CD4-positive, alpha-beta T cell (primary cell): ENCODE measurements at regions not wholly inside any gene's neighbourhood (a gene's known extent, or its start where the extent isn't known, plus 50 kb on each side); places are given as distances from the start of the nearest gene placed in this dataset.

Experiments used
- ATAC-seq: fragments of 200-7000 bp; cut with Tn5 transposase; one replicate; pipeline ENCODE4 v1.10.0; 2022; ENCODE audit warnings: mild to moderate bottlenecking; ENCODE audit not compliant: poor library complexity
- CTCF ChIA-PET: fragments of 350-600 bp; sonication (Branson Sonifier 250); formaldehyde crosslinking; loops from one replicate; lab custom pipeline; 2021; ENCODE audit warnings: antibody characterized with exemption, inconsistent platforms; lab: Charles Lee
- POLR2A ChIA-PET: fragments of 350-600 bp; sonication (Branson Sonifier 250); formaldehyde crosslinking; loops from one replicate; lab custom pipeline; 2021; ENCODE audit warnings: antibody characterized with exemption, inconsistent platforms; lab: Charles Lee
- DNase-seq, 14 experiments: peaks; one replicate each; pipeline ENCODE4 v3.0.0-alpha.2; 2013 to 2020; ENCODE audit warnings: mixed read lengths in 2 of 14
- H3K27ac ChIP-seq, 2 donors: one replicate each; pipeline versions ENCODE4 v1.5.1 to v1.7.0; 2013; ENCODE audit warnings: low read length in 2 of 2, low read depth in 1 of 2, mild to moderate bottlenecking in 1 of 2
- H3K27me3 ChIP-seq, 2 experiments: 1 replicate in 1 of 2; 2 replicates in 1 of 2; pipeline versions ENCODE4 v1.6.1 to v1.7.0; 2013; ENCODE audit warnings: low read length in 2 of 2, control low read depth in 1 of 2, mild to moderate bottlenecking in 1 of 2, moderate library complexity in 1 of 2; ENCODE audit not compliant: insufficient read depth in 2 of 2, control insufficient read depth in 1 of 2
- H3K36me3 ChIP-seq: one replicate; pipeline ENCODE4 v1.6.1; 2013; ENCODE audit warnings: low read length, control low read depth; ENCODE audit not compliant: insufficient read depth
- H3K4me1 ChIP-seq: one replicate; pipeline ENCODE4 v1.6.1; 2013; ENCODE audit warnings: low read length, control low read depth; ENCODE audit not compliant: insufficient read depth
- H3K4me3 ChIP-seq: one replicate; pipeline ENCODE4 v1.5.1; 2013; ENCODE audit warnings: mild to moderate bottlenecking, low read length, moderate library complexity
- H3K9me3 ChIP-seq, 2 experiments: 1 replicate in 1 of 2; 2 replicates in 1 of 2; pipeline versions ENCODE4 v1.6.1 to v1.7.0; 2013; ENCODE audit warnings: low read length in 2 of 2, mild to moderate bottlenecking in 2 of 2, control low read depth in 1 of 2, moderate library complexity in 1 of 2; ENCODE audit not compliant: control insufficient read depth in 1 of 2, insufficient read depth in 1 of 2
- H3K27ac Mint-ChIP-seq: one replicate; pipeline ENCODE4 v1.8.0; 2020; ENCODE audit warnings: mixed read lengths
- H3K27me3 Mint-ChIP-seq: one replicate; pipeline ENCODE4 v1.8.0; 2021; ENCODE audit warnings: mixed read lengths
- H3K36me3 Mint-ChIP-seq: one replicate; pipeline ENCODE4 v1.8.0; 2021; ENCODE audit warnings: low read depth, mixed read lengths
- H3K4me1 Mint-ChIP-seq: one replicate; pipeline ENCODE4 v1.8.0; 2021; ENCODE audit warnings: low read depth, mixed read lengths
- H3K4me3 Mint-ChIP-seq: one replicate; pipeline ENCODE4 v1.8.0; 2020; ENCODE audit warnings: mild to moderate bottlenecking, mixed read lengths
- H3K9me3 Mint-ChIP-seq: one replicate; pipeline ENCODE4 v1.8.0; 2020; ENCODE audit warnings: mixed read lengths
- CTCF ChIP-seq: fragments of 200-600 bp; IDR thresholded peaks from one replicate; pipeline ENCODE4 v1.8.0; 2022; ENCODE audit warnings: antibody characterized with exemption, mild to moderate bottlenecking
- intact Hi-C, 2 experiments: fragments of 100-400 bp; cut with DNase I in 1 of 2; cut with micrococcal nuclease in 1 of 2; formaldehyde crosslinking; loops; one replicate each; pipeline versions ENCODE4 v1.15.1 to v1.9.0; 2023 to 2025; cut with DNase I, micrococcal nuclease

- no peak overlapping the region for H3K27ac Mint-ChIP-seq
- Histone ChIP-seq H3K4me3 (no peak overlapping the region), H3K36me3 (no peaks in the 10 kb centered on the region), H3K4me1 (peaks cover 26% of the 10 kb centered on the region), H3K27me3 (no peaks in the 10 kb centered on the region), H3K9me3 (peaks cover 0 to 4% of the 10 kb centered on the region in 2 experiments), H3K27ac (no peak overlapping the region)
- DNase-seq (no peak), ATAC-seq (no peak)
- no peaks in the 10 kb centered on the region for H3K36me3 Mint-ChIP-seq
- no peaks in the 10 kb centered on the region for H3K9me3 Mint-ChIP-seq
- POLR2A ChIA-PET, result interaction anchor here (1.2 kb wide), 1 partner anchor 78 kb away, joined by 3 read pairs; no protein-coding TSS in a partner anchor
- H3K4me3 Mint-ChIP-seq, result no peak overlapping the region
- intact Hi-C loops, result no loop called here
- TF ChIP-seq CTCF, result no peak
- H3K27me3 Mint-ChIP-seq, result no peaks in the 10 kb centered on the region
- peaks cover 41% of the 10 kb centered on the region for H3K4me1 Mint-ChIP-seq
- CTCF ChIA-PET, result no interaction called here
Measured at GRCh38 chr3:72341380-72341770, 506.9 kb downstream of the SHQ1 start.

GRCh38 chr3:72340476-72341379 lies 507.5 kb downstream of the SHQ1 start:
- Mint-ChIP-seq H3K4me1 (peaks cover 34% of the 10 kb centered on the region), H3K27me3 (no peaks in the 10 kb centered on the region), H3K9me3 (no peaks in the 10 kb centered on the region), H3K27ac (no peak overlapping the region), H3K4me3 (no peak overlapping the region), H3K36me3 (no peaks in the 10 kb centered on the region)
- Histone ChIP-seq H3K36me3 (no peaks in the 10 kb centered on the region), H3K4me1 (peaks cover 19% of the 10 kb centered on the region), H3K27ac (no peak overlapping the region), H3K27me3 (no peaks in the 10 kb centered on the region), H3K4me3 (no peak overlapping the region), H3K9me3 (peaks cover 0 to 4% of the 10 kb centered on the region in 2 experiments)
- ChIA-PET POLR2A (no interaction called here), CTCF (no interaction called here)
- DNase-seq (no peak), ATAC-seq (no peak)
- intact Hi-C loops, result no loop called here
- no peak for TF ChIP-seq CTCF

- TF ChIP-seq CTCF, result no peak
- Histone ChIP-seq H3K9me3 (peaks cover 0 to 4% of the 10 kb centered on the region in 2 experiments), H3K27ac (no peak overlapping the region), H3K4me1 (peaks cover 12% of the 10 kb centered on the region), H3K4me3 (no peak overlapping the region), H3K36me3 (no peaks in the 10 kb centered on the region), H3K27me3 (no peaks in the 10 kb centered on the region)
- no peak overlapping the region for H3K4me3 Mint-ChIP-seq
- intact Hi-C loops, result no loop called here
- H3K27me3 Mint-ChIP-seq, result no peaks in the 10 kb centered on the region
- H3K36me3 Mint-ChIP-seq, result no peaks in the 10 kb centered on the region
- H3K27ac Mint-ChIP-seq, result no peak overlapping the region
- H3K9me3 Mint-ChIP-seq, result no peaks in the 10 kb centered on the region
- ATAC-seq (no peak), DNase-seq (no peak)
- ChIA-PET CTCF (no interaction called here), POLR2A (no interaction called here)
- H3K4me1 Mint-ChIP-seq, result peaks cover 27% of the 10 kb centered on the region
Measured at GRCh38 chr3:72340056-72340455, 508.2 kb downstream of the SHQ1 start.
